ENCODE measurements at regions not wholly inside any gene's neighbourhood (a gene's known extent, or its start where the extent isn't known, plus 50 kb on each side); places are given as distances from the start of the nearest gene placed in this dataset.
"Not testable (repeated sequence)": the region's sequence is repeated elsewhere in the genome, so short reads cannot be mapped to it uniquely, and the experiment has no call there.

GRCh38 chr4:187109636-187110035 lies 386.0 kb upstream of the FAT1 start:
- Mint-ChIP-seq H3K4me1 (ENCODE audit: low read depth) (no peaks in the 10 kb centered on the region), H3K4me3 (no peak overlapping the region), H3K27me3 (no peaks in the 10 kb centered on the region), H3K36me3 (ENCODE audit: low read depth) (no peaks in the 10 kb centered on the region), H3K27ac (no peak overlapping the region), H3K9me3 (peaks cover 7% of the 10 kb centered on the region)
- DNase-seq = no peak

- H3K27me3 Mint-ChIP-seq = no peaks in the 10 kb centered on the region
- no peak for DNase-seq
- peaks cover 9% of the 10 kb centered on the region for H3K9me3 Mint-ChIP-seq
- H3K27ac Mint-ChIP-seq = no peak overlapping the region
- H3K4me3 Mint-ChIP-seq = no peak overlapping the region
- H3K4me1 Mint-ChIP-seq (ENCODE audit: low read depth) = no peaks in the 10 kb centered on the region
- no peaks in the 10 kb centered on the region for H3K36me3 Mint-ChIP-seq (ENCODE audit: low read depth)
These were observed 394.5 kb upstream of the FAT1 start for GRCh38 chr4:187118166-187118565.

GRCh38 chr4:187118602-187119120 lies 395.0 kb upstream of the FAT1 start:
- no peaks in the 10 kb centered on the region for H3K36me3 Mint-ChIP-seq (ENCODE audit: low read depth)
- no peak overlapping the region for H3K27ac Mint-ChIP-seq
- no peaks in the 10 kb centered on the region for H3K4me1 Mint-ChIP-seq (ENCODE audit: low read depth)
- H3K4me3 Mint-ChIP-seq = no peak overlapping the region
- no peaks in the 10 kb centered on the region for H3K27me3 Mint-ChIP-seq
- H3K9me3 Mint-ChIP-seq = peaks cover 6% of the 10 kb centered on the region
- DNase-seq = no peak

- H3K4me1 Mint-ChIP-seq (ENCODE audit: low read depth) = no peaks in the 10 kb centered on the region
- DNase-seq = no peak
- peaks cover 22% of the 10 kb centered on the region for H3K9me3 Mint-ChIP-seq
- H3K27me3 Mint-ChIP-seq = no peaks in the 10 kb centered on the region
- no peak overlapping the region for H3K4me3 Mint-ChIP-seq
- H3K36me3 Mint-ChIP-seq (ENCODE audit: low read depth) = no peaks in the 10 kb centered on the region
- H3K27ac Mint-ChIP-seq = no peak overlapping the region
These were observed 400.7 kb upstream of the FAT1 start for GRCh38 chr4:187124331-187124730.

- Mint-ChIP-seq H3K27me3 (no peaks in the 10 kb centered on the region), H3K4me1 (ENCODE audit: low read depth) (no peaks in the 10 kb centered on the region), H3K36me3 (ENCODE audit: low read depth) (no peaks in the 10 kb centered on the region), H3K9me3 (peaks cover 22% of the 10 kb centered on the region), H3K27ac (no peak overlapping the region), H3K4me3 (no peak overlapping the region)
- DNase-seq = no peak
These were observed 401.4 kb upstream of the FAT1 start for GRCh38 chr4:187125062-187125461.

- Mint-ChIP-seq H3K36me3 (ENCODE audit: low read depth) (no peaks in the 10 kb centered on the region), H3K4me1 (ENCODE audit: low read depth) (no peaks in the 10 kb centered on the region), H3K9me3 (peaks cover 20% of the 10 kb centered on the region), H3K27me3 (no peaks in the 10 kb centered on the region), H3K27ac (no peak overlapping the region), H3K4me3 (no peak overlapping the region)
- no peak for DNase-seq
These were observed 403.8 kb upstream of the FAT1 start for GRCh38 chr4:187127456-187127855.

- DNase-seq = no peak
- Mint-ChIP-seq H3K27me3 (no peaks in the 10 kb centered on the region), H3K36me3 (ENCODE audit: low read depth) (no peaks in the 10 kb centered on the region), H3K9me3 (peaks cover 20% of the 10 kb centered on the region), H3K4me1 (ENCODE audit: low read depth) (no peaks in the 10 kb centered on the region), H3K4me3 (no peak overlapping the region), H3K27ac (no peak overlapping the region)
These were observed 404.6 kb upstream of the FAT1 start for GRCh38 chr4:187128222-187128621.

GRCh38 chr4:187128976-187129375 lies 405.3 kb upstream of the FAT1 start:
- H3K4me1 Mint-ChIP-seq (ENCODE audit: low read depth) = no peaks in the 10 kb centered on the region
- no peak for DNase-seq
- H3K36me3 Mint-ChIP-seq (ENCODE audit: low read depth) = no peaks in the 10 kb centered on the region
- peaks cover 20% of the 10 kb centered on the region for H3K9me3 Mint-ChIP-seq
- H3K27ac Mint-ChIP-seq = no peak overlapping the region
- no peak overlapping the region for H3K4me3 Mint-ChIP-seq
- no peaks in the 10 kb centered on the region for H3K27me3 Mint-ChIP-seq

GRCh38 chr4:187131826-187132225 lies 408.2 kb upstream of the FAT1 start:
- H3K36me3 Mint-ChIP-seq (ENCODE audit: low read depth); H3K4me1 Mint-ChIP-seq (ENCODE audit: low read depth); H3K27me3 Mint-ChIP-seq; DNase-seq; H3K27ac Mint-ChIP-seq; H3K4me3 Mint-ChIP-seq: not testable (repeated sequence)
- H3K9me3 Mint-ChIP-seq = peaks cover 22% of the 10 kb centered on the region

- no peaks in the 10 kb centered on the region for H3K4me1 Mint-ChIP-seq (ENCODE audit: low read depth)
- peaks cover 8% of the 10 kb centered on the region for H3K9me3 Mint-ChIP-seq
- no peaks in the 10 kb centered on the region for H3K27me3 Mint-ChIP-seq
- no peak overlapping the region for H3K4me3 Mint-ChIP-seq
- H3K36me3 Mint-ChIP-seq (ENCODE audit: low read depth) = no peaks in the 10 kb centered on the region
- no peak for DNase-seq
- no peak overlapping the region for H3K27ac Mint-ChIP-seq
These were observed 412.2 kb upstream of the FAT1 start for GRCh38 chr4:187135878-187136277.

GRCh38 chr4:187139141-187139540 lies 415.5 kb upstream of the FAT1 start:
- Mint-ChIP-seq H3K27ac (no peak overlapping the region), H3K4me3 (no peak overlapping the region), H3K4me1 (ENCODE audit: low read depth) (no peaks in the 10 kb centered on the region), H3K27me3 (no peaks in the 10 kb centered on the region), H3K36me3 (ENCODE audit: low read depth) (no peaks in the 10 kb centered on the region), H3K9me3 (peaks cover 11% of the 10 kb centered on the region)
- DNase-seq = no peak

- Mint-ChIP-seq H3K4me1 (ENCODE audit: low read depth) (no peaks in the 10 kb centered on the region), H3K36me3 (ENCODE audit: low read depth) (no peaks in the 10 kb centered on the region), H3K27me3 (no peaks in the 10 kb centered on the region), H3K27ac (no peak overlapping the region), H3K9me3 (peaks cover 4% of the 10 kb centered on the region), H3K4me3 (no peak overlapping the region)
- DNase-seq = no peak
These were observed 417.4 kb upstream of the FAT1 start for GRCh38 chr4:187141101-187141500.

GRCh38 chr4:187149229-187149945 lies 425.7 kb upstream of the FAT1 start:
- peaks cover 13% of the 10 kb centered on the region for H3K9me3 Mint-ChIP-seq
- H3K27ac Mint-ChIP-seq = no peak overlapping the region
- no peak overlapping the region for H3K4me3 Mint-ChIP-seq
- no peaks in the 10 kb centered on the region for H3K27me3 Mint-ChIP-seq
- no peak for DNase-seq
- H3K36me3 Mint-ChIP-seq (ENCODE audit: low read depth) = no peaks in the 10 kb centered on the region
- H3K4me1 Mint-ChIP-seq (ENCODE audit: low read depth) = no peaks in the 10 kb centered on the region

- Mint-ChIP-seq H3K27ac (no peak overlapping the region), H3K4me1 (ENCODE audit: low read depth) (no peaks in the 10 kb centered on the region), H3K4me3 (no peak overlapping the region), H3K9me3 (peaks cover 13% of the 10 kb centered on the region), H3K27me3 (no peaks in the 10 kb centered on the region), H3K36me3 (ENCODE audit: low read depth) (no peaks in the 10 kb centered on the region)
- DNase-seq = no peak
These were observed 433.8 kb upstream of the FAT1 start for GRCh38 chr4:187157380-187157958.

GRCh38 chr4:187158003-187158402 lies 434.3 kb upstream of the FAT1 start:
- H3K27ac Mint-ChIP-seq = no peak overlapping the region
- no peaks in the 10 kb centered on the region for H3K27me3 Mint-ChIP-seq
- H3K9me3 Mint-ChIP-seq = peaks cover 13% of the 10 kb centered on the region
- no peak for DNase-seq
- no peaks in the 10 kb centered on the region for H3K36me3 Mint-ChIP-seq (ENCODE audit: low read depth)
- H3K4me3 Mint-ChIP-seq = no peak overlapping the region
- no peaks in the 10 kb centered on the region for H3K4me1 Mint-ChIP-seq (ENCODE audit: low read depth)
